ENCODE measurements at regions not wholly inside any gene's neighbourhood (a gene's known extent, or its start where the extent isn't known, plus 50 kb on each side); places are given as distances from the start of the nearest gene placed in this dataset.

GRCh38 chr5:68883436-68883835 is 210.4 kb upstream of the SLC30A5 start:
- Histone ChIP-seq H3K4me1 (ENCODE audit: insufficient read depth, low read length) (no peaks in the 10 kb centered on the region), H3K27ac (ENCODE audit: low read depth, low read length) (no peak overlapping the region), H3K4me3 (ENCODE audit: low read depth in 1 of 2, low read length in 2 of 2) (no peak overlapping the region), H3K27me3 (ENCODE audit: control insufficient read depth in 1 of 2, insufficient read depth in 2 of 2, low read length in 2 of 2) (no peaks in the 10 kb centered on the region), H3K9me3 (ENCODE audit: low read length) (no peaks in the 10 kb centered on the region), H3K36me3 (ENCODE audit: insufficient read depth, low read length) (no peaks in the 10 kb centered on the region), H3K9ac (ENCODE audit: low read length) (no peak overlapping the region)

GRCh38 chr5:68884144-68884754 is 209.6 kb upstream of the SLC30A5 start:
- H3K9me3 ChIP-seq (ENCODE audit: low read length): no peaks in the 10 kb centered on the region
- H3K9ac ChIP-seq (ENCODE audit: low read length): no peak overlapping the region
- no peaks in the 10 kb centered on the region for H3K4me1 ChIP-seq (ENCODE audit: insufficient read depth, low read length)
- H3K4me3 ChIP-seq (ENCODE audit: low read depth in 1 of 2, low read length in 2 of 2): no peak overlapping the region
- no peaks in the 10 kb centered on the region for H3K27me3 ChIP-seq (ENCODE audit: control insufficient read depth in 1 of 2, insufficient read depth in 2 of 2, low read length in 2 of 2)
- H3K36me3 ChIP-seq (ENCODE audit: insufficient read depth, low read length): no peaks in the 10 kb centered on the region
- no peak overlapping the region for H3K27ac ChIP-seq (ENCODE audit: low read depth, low read length)

- Histone ChIP-seq H3K4me1 (ENCODE audit: insufficient read depth, low read length) (no peaks in the 10 kb centered on the region), H3K9ac (ENCODE audit: low read length) (no peak overlapping the region), H3K36me3 (ENCODE audit: insufficient read depth, low read length) (no peaks in the 10 kb centered on the region), H3K27me3 (ENCODE audit: control insufficient read depth in 1 of 2, insufficient read depth in 2 of 2, low read length in 2 of 2) (no peaks in the 10 kb centered on the region), H3K27ac (ENCODE audit: low read depth, low read length) (no peak overlapping the region), H3K9me3 (ENCODE audit: low read length) (no peaks in the 10 kb centered on the region), H3K4me3 (ENCODE audit: low read depth in 1 of 2, low read length in 2 of 2) (no peak overlapping the region)
These were observed 208.9 kb upstream of the SLC30A5 start for GRCh38 chr5:68884883-68885282.

GRCh38 chr5:68886814-68887213 is 207.0 kb upstream of the SLC30A5 start:
- Histone ChIP-seq H3K27me3 (ENCODE audit: control insufficient read depth in 1 of 2, insufficient read depth in 2 of 2, low read length in 2 of 2) (no peaks in the 10 kb centered on the region), H3K9me3 (ENCODE audit: low read length) (no peaks in the 10 kb centered on the region), H3K9ac (ENCODE audit: low read length) (no peak overlapping the region), H3K36me3 (ENCODE audit: insufficient read depth, low read length) (no peaks in the 10 kb centered on the region), H3K4me3 (ENCODE audit: low read depth in 1 of 2, low read length in 2 of 2) (no peak overlapping the region), H3K27ac (ENCODE audit: low read depth, low read length) (no peak overlapping the region), H3K4me1 (ENCODE audit: insufficient read depth, low read length) (no peaks in the 10 kb centered on the region)

GRCh38 chr5:68891718-68892117 is 202.1 kb upstream of the SLC30A5 start:
- Histone ChIP-seq H3K4me3 (ENCODE audit: low read depth in 1 of 2, low read length in 2 of 2) (no peak overlapping the region), H3K27ac (ENCODE audit: low read depth, low read length) (no peak overlapping the region), H3K36me3 (ENCODE audit: insufficient read depth, low read length) (no peaks in the 10 kb centered on the region), H3K9ac (ENCODE audit: low read length) (no peak overlapping the region), H3K27me3 (ENCODE audit: control insufficient read depth in 1 of 2, insufficient read depth in 2 of 2, low read length in 2 of 2) (no peaks in the 10 kb centered on the region), H3K4me1 (ENCODE audit: insufficient read depth, low read length) (no peaks in the 10 kb centered on the region), H3K9me3 (ENCODE audit: low read length) (no peaks in the 10 kb centered on the region)

- H3K4me3 ChIP-seq (ENCODE audit: low read depth in 1 of 2, low read length in 2 of 2): no peak overlapping the region
- no peaks in the 10 kb centered on the region for H3K4me1 ChIP-seq (ENCODE audit: insufficient read depth, low read length)
These were observed 199.1 kb upstream of the SLC30A5 start for GRCh38 chr5:68894673-68895072.

GRCh38 chr5:68898951-68899471 is 194.8 kb upstream of the SLC30A5 start:
- Histone ChIP-seq H3K9ac (ENCODE audit: low read length) (no peak overlapping the region), H3K4me3 (ENCODE audit: low read depth in 1 of 2, low read length in 2 of 2) (no peak overlapping the region), H3K9me3 (ENCODE audit: low read length) (no peaks in the 10 kb centered on the region), H3K4me1 (ENCODE audit: insufficient read depth, low read length) (no peaks in the 10 kb centered on the region), H3K36me3 (ENCODE audit: insufficient read depth, low read length) (no peaks in the 10 kb centered on the region), H3K27me3 (ENCODE audit: control insufficient read depth in 1 of 2, insufficient read depth in 2 of 2, low read length in 2 of 2) (no peaks in the 10 kb centered on the region), H3K27ac (ENCODE audit: low read depth, low read length) (no peak overlapping the region)

More at GRCh38 chr5:68894673-68895072, 199.1 kb upstream of the SLC30A5 start:
- Histone ChIP-seq H3K9ac (ENCODE audit: low read length) (no peak overlapping the region), H3K27ac (ENCODE audit: low read depth, low read length) (no peak overlapping the region), H3K9me3 (ENCODE audit: low read length) (no peaks in the 10 kb centered on the region), H3K36me3 (ENCODE audit: insufficient read depth, low read length) (no peaks in the 10 kb centered on the region), H3K27me3 (ENCODE audit: control insufficient read depth in 1 of 2, insufficient read depth in 2 of 2, low read length in 2 of 2) (no peaks in the 10 kb centered on the region)

GRCh38 chr5:68911840-68912690 is 181.7 kb upstream of the SLC30A5 start:
- Histone ChIP-seq H3K9me3 (ENCODE audit: low read length) (no peaks in the 10 kb centered on the region), H3K9ac (ENCODE audit: low read length) (no peak overlapping the region), H3K4me1 (ENCODE audit: insufficient read depth, low read length) (no peaks in the 10 kb centered on the region), H3K27ac (ENCODE audit: low read depth, low read length) (no peak overlapping the region), H3K27me3 (ENCODE audit: control insufficient read depth in 1 of 2, insufficient read depth in 2 of 2, low read length in 2 of 2) (no peaks in the 10 kb centered on the region), H3K4me3 (ENCODE audit: low read depth in 1 of 2, low read length in 2 of 2) (no peak overlapping the region), H3K36me3 (ENCODE audit: insufficient read depth, low read length) (no peaks in the 10 kb centered on the region)

GRCh38 chr5:68915079-68915478 is 178.7 kb upstream of the SLC30A5 start:
- Histone ChIP-seq H3K9ac (ENCODE audit: low read length) (no peak overlapping the region), H3K4me1 (ENCODE audit: insufficient read depth, low read length) (no peaks in the 10 kb centered on the region), H3K27ac (ENCODE audit: low read depth, low read length) (no peak overlapping the region), H3K36me3 (ENCODE audit: insufficient read depth, low read length) (no peaks in the 10 kb centered on the region), H3K4me3 (ENCODE audit: low read depth in 1 of 2, low read length in 2 of 2) (no peak overlapping the region), H3K27me3 (ENCODE audit: control insufficient read depth in 1 of 2, insufficient read depth in 2 of 2, low read length in 2 of 2) (no peaks in the 10 kb centered on the region), H3K9me3 (ENCODE audit: low read length) (no peaks in the 10 kb centered on the region)

- Histone ChIP-seq H3K9ac (ENCODE audit: low read length) (no peak overlapping the region), H3K9me3 (ENCODE audit: low read length) (no peaks in the 10 kb centered on the region), H3K36me3 (ENCODE audit: insufficient read depth, low read length) (no peaks in the 10 kb centered on the region), H3K4me3 (ENCODE audit: low read depth in 1 of 2, low read length in 2 of 2) (no peak overlapping the region), H3K4me1 (ENCODE audit: insufficient read depth, low read length) (no peaks in the 10 kb centered on the region), H3K27ac (ENCODE audit: low read depth, low read length) (no peak overlapping the region), H3K27me3 (ENCODE audit: control insufficient read depth in 1 of 2, insufficient read depth in 2 of 2, low read length in 2 of 2) (no peaks in the 10 kb centered on the region)
These were observed 175.5 kb upstream of the SLC30A5 start for GRCh38 chr5:68918306-68918705.

- no peak overlapping the region for H3K9ac ChIP-seq (ENCODE audit: low read length)
- H3K27me3 ChIP-seq (ENCODE audit: control insufficient read depth in 1 of 2, insufficient read depth in 2 of 2, low read length in 2 of 2): no peaks in the 10 kb centered on the region
- no peak overlapping the region for H3K4me3 ChIP-seq (ENCODE audit: low read depth in 1 of 2, low read length in 2 of 2)
- no peaks in the 10 kb centered on the region for H3K4me1 ChIP-seq (ENCODE audit: insufficient read depth, low read length)
- H3K36me3 ChIP-seq (ENCODE audit: insufficient read depth, low read length): no peaks in the 10 kb centered on the region
- H3K9me3 ChIP-seq (ENCODE audit: low read length): no peaks in the 10 kb centered on the region
- no peak overlapping the region for H3K27ac ChIP-seq (ENCODE audit: low read depth, low read length)
These were observed 173.8 kb upstream of the SLC30A5 start for GRCh38 chr5:68919988-68920490.
